DND-41 (cell line): ENCODE measurements at regions not wholly inside any gene's neighbourhood (a gene's known extent, or its start where the extent isn't known, plus 50 kb on each side); places are given as distances from the start of the nearest gene placed in this dataset.

Source experiments
- CTCF ChIP-seq: IDR thresholded peaks from 2 replicates; pipeline ENCODE4 v1.5.1; 2012; ENCODE audit warnings: borderline replicate concordance, low read length, moderate library complexity, mild to moderate bottlenecking; ENCODE audit not compliant: poor library complexity, severe bottlenecking; ENCODE audit errors: extremely low read depth
- EZH2 ChIP-seq: IDR thresholded peaks from 3 replicates; pipeline ENCODE4 v1.6.1; 2012; ENCODE audit warnings: borderline replicate concordance, low read depth, mild to moderate bottlenecking, moderate library complexity, low read length, inconsistent platforms; ENCODE audit not compliant: severe bottlenecking

- TF ChIP-seq CTCF = no peak
- TF ChIP-seq EZH2 = no peak
These were observed 391.9 kb upstream of the CADM1 start for GRCh38 chr11:115896084-115896483.
